ENCODE measurements at regions not wholly inside any gene's neighbourhood (a gene's known extent, or its start where the extent isn't known, plus 50 kb on each side); places are given as distances from the start of the nearest gene placed in this dataset.

DNA sequence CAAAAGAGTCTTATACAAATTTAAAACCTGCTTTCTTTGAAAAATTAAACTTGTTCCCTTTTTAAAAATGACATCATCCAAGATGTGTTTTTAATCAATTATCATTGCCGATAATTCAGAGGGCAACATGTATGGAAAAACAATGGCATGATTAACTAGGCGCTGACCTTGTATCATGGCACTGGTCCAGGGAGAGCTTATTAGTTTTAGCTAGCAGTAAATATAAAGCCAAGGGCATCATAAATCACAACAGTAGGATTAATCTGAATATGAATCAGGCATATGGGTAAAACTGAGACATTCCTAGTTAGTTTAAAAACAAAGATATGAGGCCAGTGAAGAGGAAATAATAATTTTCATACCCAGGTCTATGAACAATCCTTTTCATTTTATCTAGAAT lies 374.0 kb downstream of the HDGFL1 start:
- TF ChIP-seq, protein P1, sequence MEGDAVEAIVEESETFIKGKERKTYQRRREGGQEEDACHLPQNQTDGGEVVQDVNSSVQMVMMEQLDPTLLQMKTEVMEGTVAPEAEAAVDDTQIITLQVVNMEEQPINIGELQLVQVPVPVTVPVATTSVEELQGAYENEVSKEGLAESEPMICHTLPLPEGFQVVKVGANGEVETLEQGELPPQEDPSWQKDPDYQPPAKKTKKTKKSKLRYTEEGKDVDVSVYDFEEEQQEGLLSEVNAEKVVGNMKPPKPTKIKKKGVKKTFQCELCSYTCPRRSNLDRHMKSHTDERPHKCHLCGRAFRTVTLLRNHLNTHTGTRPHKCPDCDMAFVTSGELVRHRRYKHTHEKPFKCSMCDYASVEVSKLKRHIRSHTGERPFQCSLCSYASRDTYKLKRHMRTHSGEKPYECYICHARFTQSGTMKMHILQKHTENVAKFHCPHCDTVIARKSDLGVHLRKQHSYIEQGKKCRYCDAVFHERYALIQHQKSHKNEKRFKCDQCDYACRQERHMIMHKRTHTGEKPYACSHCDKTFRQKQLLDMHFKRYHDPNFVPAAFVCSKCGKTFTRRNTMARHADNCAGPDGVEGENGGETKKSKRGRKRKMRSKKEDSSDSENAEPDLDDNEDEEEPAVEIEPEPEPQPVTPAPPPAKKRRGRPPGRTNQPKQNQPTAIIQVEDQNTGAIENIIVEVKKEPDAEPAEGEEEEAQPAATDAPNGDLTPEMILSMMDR (IDR thresholded peaks at IDR 0.05; ENCODE audit: borderline replicate concordance, insufficient read depth, low read depth, low read length): no peak

DNA sequence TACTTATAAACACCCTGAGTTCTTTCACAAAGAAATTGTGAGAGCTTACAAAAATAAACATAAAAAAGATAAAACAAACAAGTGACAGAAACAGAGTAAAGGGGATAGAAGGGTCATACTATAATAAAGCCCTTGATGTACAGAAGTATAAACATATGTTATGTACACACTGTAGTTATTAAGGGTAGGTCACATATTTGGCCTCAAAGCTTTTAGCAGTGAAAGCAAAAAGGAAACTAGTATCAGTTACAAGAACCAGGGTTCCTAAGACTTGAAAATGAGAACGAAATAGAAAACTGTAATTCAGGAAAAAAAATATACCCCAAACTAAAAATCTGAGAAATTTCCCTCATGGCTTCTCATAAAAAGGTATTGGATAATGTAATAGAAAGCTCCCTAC lies 380.6 kb downstream of the HDGFL1 start:
- TF ChIP-seq, protein P1 (IDR thresholded peaks at IDR 0.05; ENCODE audit: borderline replicate concordance, insufficient read depth, low read depth, low read length): no peak
- H3K4me3 ChIP-seq (ENCODE audit: low read depth, low read length): no peak overlapping the region

More for the DNA sequence above, 374.0 kb downstream of the HDGFL1 start:
- H3K4me3 ChIP-seq (ENCODE audit: low read depth, low read length): no peak overlapping the region

DNA sequence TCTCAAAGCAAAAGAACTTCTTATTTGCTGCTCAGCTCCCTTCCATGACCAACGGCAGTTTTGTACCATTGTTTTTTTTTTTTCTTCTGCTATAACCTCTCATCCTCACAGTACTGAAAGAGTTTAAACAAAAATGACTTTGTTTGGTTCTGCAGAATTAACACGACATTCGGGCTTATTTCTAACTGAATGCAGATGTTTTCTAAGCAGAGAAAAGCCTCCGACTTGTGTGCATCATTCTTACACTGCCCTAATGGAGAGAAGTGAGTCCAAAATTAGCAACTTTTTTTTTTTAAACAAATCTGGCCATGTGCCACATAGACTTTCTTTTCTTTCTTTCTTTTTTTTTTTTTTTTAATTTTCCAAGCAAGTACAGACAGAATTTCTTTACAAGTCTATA lies 382.7 kb downstream of the HDGFL1 start:
- H3K4me3 ChIP-seq (ENCODE audit: low read depth, low read length): no peak overlapping the region
- TF ChIP-seq, protein P1 (IDR thresholded peaks at IDR 0.05; ENCODE audit: borderline replicate concordance, insufficient read depth, low read depth, low read length): no peak

DNA sequence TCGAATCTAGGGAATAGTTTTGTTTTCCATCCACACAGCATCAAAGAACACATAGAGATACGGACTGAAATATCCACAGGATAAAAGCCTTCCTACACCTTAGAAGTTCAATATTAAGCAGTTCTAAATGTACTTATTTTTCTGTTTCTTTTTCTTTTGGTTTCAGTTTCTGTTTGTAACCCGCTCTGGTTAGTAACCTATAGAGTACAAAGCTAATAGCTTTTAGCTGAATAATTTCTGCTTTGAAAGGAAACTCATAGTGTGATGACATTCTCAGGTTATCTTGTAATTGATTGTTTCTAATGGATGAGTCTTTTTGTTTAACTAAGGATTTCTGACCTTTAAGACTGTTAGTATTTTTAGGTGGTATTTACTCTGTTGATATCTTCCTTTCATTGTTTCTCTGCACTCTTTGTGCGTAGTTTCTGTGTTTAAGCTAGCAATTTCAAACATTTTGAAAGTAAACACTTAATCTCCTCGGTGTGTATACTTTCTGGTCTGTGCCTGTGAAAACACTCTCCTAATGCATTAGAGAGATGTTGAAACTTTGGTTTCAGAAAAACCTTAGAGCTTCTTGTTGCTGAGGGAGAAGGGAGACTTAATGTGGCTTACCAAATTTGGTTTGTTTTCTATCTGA lies 385.5 kb downstream of the HDGFL1 start:
- no peak overlapping the region for H3K4me3 ChIP-seq (ENCODE audit: low read depth, low read length)
- TF ChIP-seq, protein P1 (IDR thresholded peaks at IDR 0.05; ENCODE audit: borderline replicate concordance, insufficient read depth, low read depth, low read length): no peak

DNA sequence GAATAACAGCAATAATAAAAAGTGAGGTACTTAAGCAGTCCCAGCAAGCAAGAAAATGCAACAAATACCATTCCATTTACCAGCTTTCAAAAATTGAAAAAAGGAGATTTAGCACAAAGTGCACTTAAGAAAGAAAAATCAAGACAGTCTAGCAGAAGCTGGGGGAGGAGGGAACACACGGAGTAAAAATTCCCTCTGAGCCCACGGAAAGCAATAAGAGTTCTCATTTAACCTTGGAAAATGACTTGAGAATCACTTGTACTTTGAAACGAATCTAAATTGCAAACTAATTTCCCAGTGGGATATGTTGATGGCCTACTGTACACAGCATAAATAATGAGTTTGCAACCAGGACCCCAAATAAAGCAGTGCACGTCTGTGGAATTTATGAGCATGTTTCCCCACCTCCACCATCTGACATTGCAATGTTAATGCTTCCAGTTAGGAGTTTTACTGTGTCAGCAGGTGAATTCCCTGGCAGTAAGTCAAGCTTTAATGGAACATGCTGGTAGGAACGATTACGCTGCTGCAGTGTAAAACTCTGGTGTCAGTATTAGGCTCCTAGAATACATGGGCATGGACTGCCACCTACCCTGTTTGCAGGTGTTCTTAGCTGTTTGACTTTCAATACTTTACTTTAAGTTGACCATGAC lies 386.8 kb downstream of the HDGFL1 start:
- no peak overlapping the region for H3K4me3 ChIP-seq (ENCODE audit: low read depth, low read length)
- TF ChIP-seq, protein P1 (IDR thresholded peaks at IDR 0.05; ENCODE audit: borderline replicate concordance, insufficient read depth, low read depth, low read length): no peak

DNA sequence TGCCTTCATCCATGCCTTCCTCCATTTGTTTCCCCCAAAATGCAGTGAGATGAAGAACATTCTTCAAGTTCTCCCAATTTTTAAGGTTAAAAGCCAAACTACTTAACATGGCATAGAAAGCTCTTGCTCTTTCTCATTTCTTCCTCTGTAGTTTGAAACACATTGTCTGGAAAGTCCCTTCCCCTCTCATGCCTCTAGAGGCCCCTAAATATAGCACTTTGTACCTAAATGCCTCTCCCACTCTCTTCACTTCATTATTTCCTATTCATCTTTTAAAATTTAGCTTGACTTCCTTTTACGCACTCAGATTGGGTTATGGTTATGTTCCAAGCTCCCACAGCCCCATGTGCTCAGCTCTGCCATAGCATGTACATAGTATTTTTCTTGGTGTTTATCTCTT lies 389.3 kb downstream of the HDGFL1 start:
- H3K4me3 ChIP-seq (ENCODE audit: low read depth, low read length): no peak overlapping the region
- TF ChIP-seq, protein P1 (IDR thresholded peaks at IDR 0.05; ENCODE audit: borderline replicate concordance, insufficient read depth, low read depth, low read length): no peak

DNA sequence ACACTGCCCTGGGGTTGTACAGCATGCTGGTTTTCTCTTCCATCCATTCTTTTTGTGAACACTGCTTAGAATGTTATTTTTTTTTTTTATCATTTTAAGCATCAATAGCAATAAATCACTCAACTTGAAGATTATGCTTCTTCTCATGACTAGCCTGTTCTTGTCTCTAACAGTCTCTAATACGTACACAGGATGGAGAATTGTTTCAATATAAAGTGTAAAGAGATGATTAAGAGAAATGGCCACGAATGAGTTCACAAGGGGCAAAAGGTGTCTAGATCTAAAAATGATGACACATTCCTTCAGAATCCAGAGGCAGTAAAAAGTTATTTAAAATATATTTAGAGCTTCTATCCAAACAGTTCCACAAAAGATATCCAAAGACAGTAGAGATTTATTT lies 390.2 kb downstream of the HDGFL1 start:
- TF ChIP-seq, protein P1 (IDR thresholded peaks at IDR 0.05; ENCODE audit: borderline replicate concordance, insufficient read depth, low read depth, low read length): no peak
- H3K4me3 ChIP-seq (ENCODE audit: low read depth, low read length): no peak overlapping the region

Data from GM12875 (cell line).